Left cardiac atrium (tissue), 4 donors: ENCODE measurements at regions not wholly inside any gene's neighbourhood (a gene's known extent, or its start where the extent isn't known, plus 50 kb on each side); places are given as distances from the start of the nearest gene placed in this dataset.

Experiments
- ATAC-seq, 2 donors: fragments of 200-7000 bp; cut with Tn5 transposase; one replicate each; pipeline ENCODE4 v1.9.1; 2020; ENCODE audit warnings: mild to moderate bottlenecking in 2 of 2, moderate library complexity in 2 of 2
- DNase-seq: peaks from one replicate; pipeline ENCODE4 v3.0.0-alpha.2; 2020
- intact Hi-C, 2 donors: fragments of 100-400 bp; cut with DNase I; formaldehyde crosslinking; loops; one replicate each; pipeline versions ENCODE4 v1.14.1 to v1.15.1; 2022 to 2023
- donor health status: DM: no; HTN: yes; CAD: no.
- donor health status: DM: no; HTN: yes; CAD: no; lungs with severe emphysema.
- donor health status: DM: yes; HTN: yes; CAD: no.
- donor health status: Dilated cardiomyopathy.

DNA sequence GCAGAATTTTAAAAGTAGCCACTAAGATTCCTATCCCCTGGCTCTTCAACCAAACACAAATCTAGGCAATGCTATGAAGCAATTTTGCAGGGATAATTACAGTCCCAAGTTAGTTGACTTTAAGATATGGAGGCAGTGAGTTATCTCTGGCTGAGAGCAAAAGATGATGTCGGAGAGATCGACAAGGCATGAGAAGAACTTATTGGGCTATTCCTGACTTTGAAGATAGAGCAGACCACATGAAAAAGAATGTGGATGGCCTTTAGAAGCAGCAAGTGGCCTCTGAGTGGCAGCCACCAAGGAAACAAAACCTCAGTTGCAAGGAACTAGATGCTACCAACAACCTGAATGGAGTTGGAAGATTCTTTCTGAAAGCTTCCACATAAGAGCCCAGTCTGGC is 58.2 kb upstream of the PPM1B start:
- intact Hi-C loops, result no loop called here
- DNase-seq, result no peak
- no peak for ATAC-seq

DNA sequence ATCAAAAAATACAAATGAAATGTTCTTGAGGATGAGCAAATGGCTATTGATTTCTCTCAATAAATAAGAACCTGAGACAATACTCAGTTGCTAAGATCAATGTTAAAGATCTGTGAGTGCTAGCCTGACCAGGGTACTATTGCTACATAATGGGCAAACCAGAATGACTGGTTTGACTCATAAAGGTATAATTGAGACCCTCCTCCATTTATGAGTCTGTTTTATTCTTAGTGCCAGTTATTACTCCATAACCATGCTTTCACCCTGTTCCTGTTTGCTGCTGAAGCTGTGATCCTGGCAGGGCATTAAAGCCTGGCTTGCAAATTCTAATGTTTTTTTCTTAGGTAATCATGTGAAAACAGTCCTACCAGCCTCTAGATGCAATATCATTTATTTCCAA is 56.6 kb upstream of the PPM1B start:
- DNase-seq (no peak), ATAC-seq (no peak)
- intact Hi-C loops, result no loop called here

DNA sequence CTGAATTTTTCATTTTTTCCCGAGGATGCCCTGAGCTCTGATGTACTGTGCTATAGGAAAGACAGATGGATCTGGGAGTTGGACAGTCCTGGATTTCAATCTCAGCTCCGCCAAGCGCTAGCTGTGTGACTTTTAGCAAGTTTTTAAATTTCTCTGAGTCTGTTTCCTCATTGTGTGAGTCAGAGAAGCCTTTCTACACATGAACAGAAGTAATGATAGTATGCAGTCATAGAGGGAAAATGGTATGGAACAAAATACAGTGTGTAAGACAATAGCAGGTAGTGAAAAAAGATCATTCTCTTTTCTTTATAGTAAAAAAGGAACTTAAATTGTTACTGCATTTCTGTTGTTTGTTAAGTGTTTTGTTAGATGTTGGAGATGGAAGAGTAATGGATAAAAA is 52.4 kb upstream of the PPM1B start:
- intact Hi-C loops, result no loop called here
- DNase-seq (no peak), ATAC-seq (no peak)

DNA sequence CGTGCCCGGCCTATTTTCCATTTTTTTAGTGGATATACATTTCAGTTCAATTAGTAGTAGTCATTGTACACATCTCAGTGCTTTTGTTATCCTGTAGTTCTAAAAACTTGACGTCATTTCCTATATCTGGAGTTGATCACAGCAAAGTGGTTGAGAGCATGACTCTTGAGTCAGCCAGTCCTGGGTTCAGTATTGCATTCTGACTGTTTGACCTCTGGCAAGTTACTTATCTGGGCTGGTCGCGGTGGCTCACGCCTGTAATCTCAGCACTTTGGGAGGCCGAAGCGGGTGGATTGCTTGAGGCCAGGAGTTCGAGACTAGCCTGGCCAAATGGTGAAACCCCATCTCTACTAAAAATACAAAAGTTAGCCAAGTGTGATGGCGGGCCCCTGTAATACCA is 50.4 kb upstream of the PPM1B start:
- no peak for ATAC-seq
- intact Hi-C loops, result no loop called here
- no peak for DNase-seq
